ENCODE measurements at regions not wholly inside any gene's neighbourhood (a gene's known extent, or its start where the extent isn't known, plus 50 kb on each side); places are given as distances from the start of the nearest gene placed in this dataset.

DNA sequence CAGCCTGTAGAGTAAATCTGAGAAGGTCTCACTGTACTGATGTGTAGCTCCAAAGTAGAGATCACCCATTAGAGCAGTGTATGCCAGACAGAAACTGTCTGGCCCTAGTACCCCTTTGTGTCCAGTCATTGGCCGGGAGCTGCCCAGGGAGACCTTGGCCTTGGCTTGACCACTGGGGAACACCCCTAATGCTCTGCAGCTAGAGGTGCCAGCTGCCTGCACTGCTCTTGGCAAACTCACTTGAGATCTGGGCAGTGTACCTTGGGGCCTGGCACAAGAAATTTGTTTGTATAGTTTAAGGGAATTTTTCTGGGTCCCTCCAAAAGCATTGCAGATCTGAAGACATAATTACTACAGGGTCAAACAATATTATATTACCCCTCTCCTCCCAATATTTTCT is 78.7 kb upstream of the MPHOSPH6 start:
- POLR2A ChIA-PET = no interaction called here
- CTCF ChIA-PET = interaction anchor here (0.5 kb wide), 1 partner anchor 40 kb away, joined by 4 read pairs; no protein-coding TSS in a partner anchor
- H3K27ac Mint-ChIP-seq = no peak overlapping the region
- DNase-seq (no peak), ATAC-seq (ENCODE audit: low read depth) (no peak)
- intact Hi-C loops (cut with micrococcal nuclease) = no loop called here
- H3K27me3 Mint-ChIP-seq = peaks cover 12% of the 10 kb centered on the region
- H3K4me1 Mint-ChIP-seq = no peaks in the 10 kb centered on the region
- TF ChIP-seq, protein P1, sequence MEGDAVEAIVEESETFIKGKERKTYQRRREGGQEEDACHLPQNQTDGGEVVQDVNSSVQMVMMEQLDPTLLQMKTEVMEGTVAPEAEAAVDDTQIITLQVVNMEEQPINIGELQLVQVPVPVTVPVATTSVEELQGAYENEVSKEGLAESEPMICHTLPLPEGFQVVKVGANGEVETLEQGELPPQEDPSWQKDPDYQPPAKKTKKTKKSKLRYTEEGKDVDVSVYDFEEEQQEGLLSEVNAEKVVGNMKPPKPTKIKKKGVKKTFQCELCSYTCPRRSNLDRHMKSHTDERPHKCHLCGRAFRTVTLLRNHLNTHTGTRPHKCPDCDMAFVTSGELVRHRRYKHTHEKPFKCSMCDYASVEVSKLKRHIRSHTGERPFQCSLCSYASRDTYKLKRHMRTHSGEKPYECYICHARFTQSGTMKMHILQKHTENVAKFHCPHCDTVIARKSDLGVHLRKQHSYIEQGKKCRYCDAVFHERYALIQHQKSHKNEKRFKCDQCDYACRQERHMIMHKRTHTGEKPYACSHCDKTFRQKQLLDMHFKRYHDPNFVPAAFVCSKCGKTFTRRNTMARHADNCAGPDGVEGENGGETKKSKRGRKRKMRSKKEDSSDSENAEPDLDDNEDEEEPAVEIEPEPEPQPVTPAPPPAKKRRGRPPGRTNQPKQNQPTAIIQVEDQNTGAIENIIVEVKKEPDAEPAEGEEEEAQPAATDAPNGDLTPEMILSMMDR (IDR thresholded peaks at IDR 0.05) = no peak
- peaks cover 10% of the 10 kb centered on the region for H3K9me3 Mint-ChIP-seq
- no peak overlapping the region for H3K4me3 Mint-ChIP-seq
- no peaks in the 10 kb centered on the region for H3K36me3 Mint-ChIP-seq (ENCODE audit: low read depth)

DNA sequence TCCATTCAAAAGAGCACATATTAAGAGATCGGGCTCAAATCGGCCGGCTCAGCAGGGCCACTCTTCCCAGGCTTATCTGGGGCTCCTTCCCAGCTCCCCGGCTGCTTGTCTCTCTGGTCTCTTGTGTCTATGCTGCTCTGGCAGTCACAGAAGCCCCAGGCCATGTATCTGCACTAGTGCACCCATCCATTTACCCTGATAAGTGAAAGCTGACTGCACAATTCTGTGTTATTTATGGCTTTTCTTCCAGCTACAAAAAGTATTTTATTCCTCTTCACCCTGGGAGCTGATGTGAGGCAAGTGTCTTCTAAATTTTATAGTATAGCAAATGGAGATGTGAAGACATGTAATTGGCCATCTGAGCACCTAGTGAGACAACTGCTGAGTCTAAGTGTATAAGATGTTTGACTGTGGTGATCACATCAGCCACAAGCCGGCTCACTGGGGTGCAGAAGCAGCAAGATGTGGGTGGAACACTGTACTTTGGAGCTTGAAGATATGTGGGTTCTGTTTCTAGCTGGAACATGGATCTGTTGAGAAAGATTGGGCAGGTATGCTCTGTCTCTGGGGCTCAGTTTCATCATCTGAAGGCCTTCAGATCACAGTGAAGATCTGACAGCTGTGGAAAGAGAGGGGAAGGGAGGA is 78.1 kb upstream of the MPHOSPH6 start:
- TF ChIP-seq, protein P1 (IDR thresholded peaks at IDR 0.05) = no peak
- H3K36me3 Mint-ChIP-seq (ENCODE audit: low read depth) = no peaks in the 10 kb centered on the region

DNA sequence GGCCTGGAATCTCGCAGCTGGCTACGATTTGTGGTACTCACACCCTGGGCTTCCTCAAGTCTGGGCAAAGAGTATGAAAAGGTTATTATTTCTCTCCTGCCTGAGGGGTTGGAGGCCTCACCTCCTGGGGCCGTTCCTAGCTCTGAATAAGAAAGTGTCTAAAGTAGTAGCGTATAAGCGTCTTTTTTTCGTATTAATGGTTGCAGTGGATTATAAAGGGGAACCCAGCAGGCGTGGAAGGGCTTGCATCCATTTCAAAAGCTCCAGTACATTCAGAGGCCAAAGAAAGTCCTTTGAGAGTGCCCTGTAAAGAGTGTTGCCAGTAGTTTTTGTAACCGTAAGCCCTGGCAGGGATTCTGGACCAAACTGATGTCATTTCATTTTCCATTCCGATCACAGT is 72.2 kb upstream of the MPHOSPH6 start:
- intact Hi-C loops (cut with micrococcal nuclease) = no loop called here
- peaks cover 30% of the 10 kb centered on the region for H3K27me3 Mint-ChIP-seq
- H3K27ac Mint-ChIP-seq = no peak overlapping the region
- POLR2A ChIA-PET = interaction anchor here (0.6 kb wide), 1 partner anchor 889 kb away, joined by 6 read pairs; no protein-coding TSS in a partner anchor
- DNase-seq (no peak), ATAC-seq (ENCODE audit: low read depth) (no peak)
- no peaks in the 10 kb centered on the region for H3K4me1 Mint-ChIP-seq
- H3K9me3 Mint-ChIP-seq = peaks cover 12% of the 10 kb centered on the region
- TF ChIP-seq, protein P1 (IDR thresholded peaks at IDR 0.05) = no peak
- H3K36me3 Mint-ChIP-seq (ENCODE audit: low read depth) = no peaks in the 10 kb centered on the region
- H3K4me3 Mint-ChIP-seq = no peak overlapping the region
- CTCF ChIA-PET = no interaction called here

More for the DNA sequence above, 78.1 kb upstream of the MPHOSPH6 start:
- intact Hi-C loops (cut with micrococcal nuclease) = no loop called here
- peaks cover 12% of the 10 kb centered on the region for H3K27me3 Mint-ChIP-seq
- POLR2A ChIA-PET = no interaction called here
- no peak overlapping the region for H3K27ac Mint-ChIP-seq
- ATAC-seq (ENCODE audit: low read depth) (no peak), DNase-seq (no peak)
- H3K9me3 Mint-ChIP-seq = peaks cover 12% of the 10 kb centered on the region
- no peak overlapping the region for H3K4me3 Mint-ChIP-seq
- CTCF ChIA-PET = no interaction called here
- H3K4me1 Mint-ChIP-seq = no peaks in the 10 kb centered on the region

DNA sequence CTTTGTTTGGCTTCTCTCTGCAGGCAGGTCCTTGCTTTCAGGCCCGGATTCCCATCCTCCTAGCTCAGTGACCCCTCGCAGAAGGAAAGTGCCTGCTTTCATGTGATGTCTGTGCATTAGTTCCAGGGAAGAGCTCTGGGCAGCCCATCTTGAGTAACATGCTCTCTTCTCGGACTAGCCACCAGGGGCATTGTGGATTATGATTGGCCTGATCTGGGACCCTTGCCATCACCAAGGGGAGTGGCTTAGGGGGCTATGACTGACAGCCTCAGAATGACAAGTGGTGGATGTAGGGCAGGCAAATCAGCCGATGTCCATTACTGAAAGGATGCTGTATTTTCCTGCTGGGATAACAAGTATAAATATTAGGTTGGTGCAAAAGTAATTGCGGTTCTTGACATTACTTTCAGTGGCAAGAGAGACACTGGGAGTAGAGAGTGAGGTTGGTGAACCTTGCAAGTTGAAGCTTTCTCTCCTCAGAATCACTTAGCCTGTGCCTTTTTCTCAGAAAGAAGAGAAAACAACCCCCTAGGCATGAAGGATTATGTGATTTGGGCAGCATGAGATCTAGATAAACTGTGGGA is 71.5 kb upstream of the MPHOSPH6 start:
- TF ChIP-seq, protein P1 (IDR thresholded peaks at IDR 0.05) = no peak
- Mint-ChIP-seq H3K36me3 (ENCODE audit: low read depth) (no peaks in the 10 kb centered on the region), H3K9me3 (peaks cover 12% of the 10 kb centered on the region), H3K4me1 (no peaks in the 10 kb centered on the region), H3K27me3 (peaks cover 26% of the 10 kb centered on the region), H3K4me3 (no peak overlapping the region), H3K27ac (no peak overlapping the region)
- intact Hi-C loops (cut with micrococcal nuclease) = no loop called here
- ATAC-seq (ENCODE audit: low read depth) (no peak), DNase-seq (no peak)
- ChIA-PET POLR2A (interaction anchor here (0.6 kb wide), 1 partner anchor 888 kb away, joined by 6 read pairs; no protein-coding TSS in a partner anchor), CTCF (no interaction called here)

DNA sequence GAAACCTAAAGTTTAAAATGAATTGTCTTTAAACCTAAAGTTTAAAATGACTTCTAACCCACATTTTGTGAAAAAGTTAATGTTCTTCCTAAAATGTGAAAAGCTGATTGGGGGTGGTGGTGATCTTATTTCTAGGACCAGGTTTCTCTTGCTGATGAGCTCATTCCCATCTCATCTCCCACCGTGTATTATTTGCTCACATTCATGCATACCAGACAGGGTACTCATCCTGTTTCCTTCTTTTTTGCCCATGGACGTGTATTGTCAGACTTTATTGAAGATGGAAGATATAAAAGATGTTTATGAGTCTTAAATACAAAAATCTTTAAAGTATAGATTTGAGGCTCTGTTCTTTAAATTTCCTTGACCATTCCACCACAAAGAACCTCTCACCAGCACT is 70.1 kb upstream of the MPHOSPH6 start:
- no peak for ATAC-seq (ENCODE audit: low read depth)
- DNase-seq = no peak
- Mint-ChIP-seq H3K27ac (no peak overlapping the region), H3K4me3 (no peak overlapping the region), H3K9me3 (peaks cover 12% of the 10 kb centered on the region), H3K27me3 (peaks cover 26% of the 10 kb centered on the region), H3K4me1 (no peaks in the 10 kb centered on the region), H3K36me3 (ENCODE audit: low read depth) (no peaks in the 10 kb centered on the region)
- TF ChIP-seq, protein P1 (IDR thresholded peaks at IDR 0.05) = no peak
- intact Hi-C loops (cut with micrococcal nuclease) = no loop called here
- ChIA-PET CTCF (interaction anchor here (1.1 kb wide), 1 partner anchor 10 kb away, joined by 5 read pairs; no protein-coding TSS in a partner anchor), POLR2A (no interaction called here)
